ENCODE measurements at regions not wholly inside any gene's neighbourhood (a gene's known extent, or its start where the extent isn't known, plus 50 kb on each side); places are given as distances from the start of the nearest gene placed in this dataset.

DNA sequence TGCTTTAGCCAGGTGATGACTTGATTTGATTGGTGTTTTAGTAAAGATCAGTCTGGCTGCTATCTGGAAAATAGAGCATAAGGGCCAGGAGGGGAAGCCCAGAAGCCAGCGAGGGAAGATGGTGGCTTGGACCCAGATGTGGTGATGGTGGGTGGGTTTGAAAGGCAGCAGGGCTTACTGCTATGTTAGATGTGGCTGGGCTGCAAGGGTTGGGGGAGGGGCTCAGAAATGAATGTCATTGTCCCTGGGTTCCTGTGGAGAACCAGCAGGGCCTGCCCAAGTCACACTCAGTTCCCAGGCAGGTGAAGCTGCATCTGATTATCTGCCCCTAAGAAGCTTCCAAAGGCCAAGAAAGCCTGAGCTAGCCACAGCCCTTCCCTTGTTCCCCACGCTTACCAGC lies 71.7 kb upstream of the BRD7 start:
- 84% methylated on average over 2 of the region's 2 CpGs for WGBS (ENCODE audit: insufficient coverage)

DNA sequence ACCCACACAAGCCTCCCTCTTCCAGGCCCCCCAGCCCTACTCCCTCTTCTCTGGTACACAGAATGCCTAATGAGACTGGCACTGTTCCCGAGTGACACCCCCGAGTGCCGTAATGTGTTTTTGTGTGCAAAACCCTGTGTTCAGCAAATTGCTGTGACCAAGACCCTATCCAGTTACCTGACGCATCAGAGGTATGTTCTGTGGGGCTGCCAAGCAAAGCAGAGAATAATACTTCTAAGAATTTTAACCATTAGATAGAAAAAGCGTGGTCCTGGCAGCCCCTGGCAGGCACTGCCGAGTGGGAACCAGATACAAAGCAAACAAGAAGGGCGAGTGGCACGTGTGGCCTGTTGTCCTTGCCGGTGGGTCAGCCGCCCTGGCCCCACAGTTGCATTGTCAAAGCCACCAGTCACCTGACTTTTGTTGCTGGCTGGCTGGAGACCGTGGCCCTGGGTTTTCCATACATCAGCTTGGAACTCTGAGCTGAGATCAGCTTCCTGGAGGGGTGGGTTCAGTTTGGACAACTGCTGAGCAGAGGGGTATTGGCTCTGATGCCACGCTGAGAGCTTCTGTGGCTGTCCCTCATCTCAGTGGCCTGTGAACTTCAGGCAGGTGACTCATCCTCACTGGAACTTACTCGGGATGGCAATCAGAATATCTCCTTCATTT lies 69.1 kb upstream of the BRD7 start:
- peaks cover 22 to 33% of the 10 kb centered on the region in 2 donors for H3K9me3 ChIP-seq (replicated peaks in 1 of 2; ENCODE audit: control insufficient read depth in 1 of 2, insufficient read depth in 1 of 2, low read length in 2 of 2)
- no peak overlapping the region for H3K4me3 ChIP-seq (replicated peaks in 1 of 3; ENCODE audit: low read depth in 2 of 3, low read length in 3 of 3)
- H3K9ac ChIP-seq (ENCODE audit: insufficient read depth, low read length, poor library complexity, severe bottlenecking) = no peak overlapping the region
- no peak overlapping the region for H3K4me3 Mint-ChIP-seq
- H3K27ac Mint-ChIP-seq = no peak overlapping the region
- H3K36me3 Mint-ChIP-seq = no peaks in the 10 kb centered on the region
- H3K27me3 Mint-ChIP-seq (ENCODE audit: low read depth in 3 of 3) = peaks cover 2 to 3% (median 2%) of the 10 kb centered on the region in 3 donors
- intact Hi-C loops (cut with micrococcal nuclease) = no loop called here
- DNase-seq = no peak
- no peaks in the 10 kb centered on the region for H3K79me2 ChIP-seq (ENCODE audit: insufficient read depth, low read length)
- peaks cover 0 to 2% of the 10 kb centered on the region in 2 donors for H3K27me3 ChIP-seq (ENCODE audit: control insufficient read depth in 2 of 2, insufficient read depth in 2 of 2, low read length in 2 of 2)
- 92% methylated on average over 12 of the region's 13 CpGs for WGBS (ENCODE audit: insufficient coverage)
- H2AFZ ChIP-seq (ENCODE audit: insufficient read depth, low read depth, low read length, poor library complexity, severe bottlenecking) = no peak overlapping the region
- TF ChIP-seq, protein P1, sequence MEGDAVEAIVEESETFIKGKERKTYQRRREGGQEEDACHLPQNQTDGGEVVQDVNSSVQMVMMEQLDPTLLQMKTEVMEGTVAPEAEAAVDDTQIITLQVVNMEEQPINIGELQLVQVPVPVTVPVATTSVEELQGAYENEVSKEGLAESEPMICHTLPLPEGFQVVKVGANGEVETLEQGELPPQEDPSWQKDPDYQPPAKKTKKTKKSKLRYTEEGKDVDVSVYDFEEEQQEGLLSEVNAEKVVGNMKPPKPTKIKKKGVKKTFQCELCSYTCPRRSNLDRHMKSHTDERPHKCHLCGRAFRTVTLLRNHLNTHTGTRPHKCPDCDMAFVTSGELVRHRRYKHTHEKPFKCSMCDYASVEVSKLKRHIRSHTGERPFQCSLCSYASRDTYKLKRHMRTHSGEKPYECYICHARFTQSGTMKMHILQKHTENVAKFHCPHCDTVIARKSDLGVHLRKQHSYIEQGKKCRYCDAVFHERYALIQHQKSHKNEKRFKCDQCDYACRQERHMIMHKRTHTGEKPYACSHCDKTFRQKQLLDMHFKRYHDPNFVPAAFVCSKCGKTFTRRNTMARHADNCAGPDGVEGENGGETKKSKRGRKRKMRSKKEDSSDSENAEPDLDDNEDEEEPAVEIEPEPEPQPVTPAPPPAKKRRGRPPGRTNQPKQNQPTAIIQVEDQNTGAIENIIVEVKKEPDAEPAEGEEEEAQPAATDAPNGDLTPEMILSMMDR (IDR thresholded peaks at IDR 0.05) = no peak
- H4K20me1 ChIP-seq (ENCODE audit: insufficient read depth, low read length) = no peaks in the 10 kb centered on the region
- no peaks in the 10 kb centered on the region for H3K4me1 ChIP-seq (ENCODE audit: control insufficient read depth in 1 of 2, insufficient read depth in 2 of 2, low read length in 2 of 2)
- no peaks in the 10 kb centered on the region for H3K4me1 Mint-ChIP-seq
- no peak overlapping the region for H3K27ac ChIP-seq (ENCODE audit: low read depth in 1 of 2, low read length in 2 of 2)
- no peak overlapping the region for H3K4me2 ChIP-seq (replicated peaks; ENCODE audit: extremely low read depth, low read length, poor library complexity, severe bottlenecking)
- peaks cover 25 to 41% (median 39%) of the 10 kb centered on the region in 7 donors for H3K9me3 Mint-ChIP-seq
- no peaks in the 10 kb centered on the region for H3K36me3 ChIP-seq (replicated peaks in 1 of 2; ENCODE audit: control insufficient read depth in 1 of 2, insufficient read depth in 2 of 2, low read length in 2 of 2)

More for the DNA sequence above, 71.7 kb upstream of the BRD7 start:
- Mint-ChIP-seq H3K27ac (no peak overlapping the region), H3K4me3 (no peak overlapping the region), H3K9me3 (peaks cover 25 to 41% (median 39%) of the 10 kb centered on the region in 7 donors), H3K4me1 (no peaks in the 10 kb centered on the region), H3K27me3 (ENCODE audit: low read depth in 3 of 3) (peaks cover 2 to 3% (median 2%) of the 10 kb centered on the region in 3 donors), H3K36me3 (no peaks in the 10 kb centered on the region)
- no peaks in the 10 kb centered on the region for H3K79me2 ChIP-seq (ENCODE audit: insufficient read depth, low read length)
- H2AFZ ChIP-seq (ENCODE audit: insufficient read depth, low read depth, low read length, poor library complexity, severe bottlenecking) = no peak overlapping the region
- peaks cover 22 to 33% of the 10 kb centered on the region in 2 donors for H3K9me3 ChIP-seq (replicated peaks in 1 of 2; ENCODE audit: control insufficient read depth in 1 of 2, insufficient read depth in 1 of 2, low read length in 2 of 2)
- H3K4me3 ChIP-seq (replicated peaks in 1 of 3; ENCODE audit: low read depth in 2 of 3, low read length in 3 of 3) = no peak overlapping the region
- DNase-seq = no peak
- H4K20me1 ChIP-seq (ENCODE audit: insufficient read depth, low read length) = no peaks in the 10 kb centered on the region
- TF ChIP-seq, protein P1 (IDR thresholded peaks at IDR 0.05) = no peak
- no peaks in the 10 kb centered on the region for H3K4me1 ChIP-seq (ENCODE audit: control insufficient read depth in 1 of 2, insufficient read depth in 2 of 2, low read length in 2 of 2)
- intact Hi-C loops (cut with micrococcal nuclease) = no loop called here
- H3K9ac ChIP-seq (ENCODE audit: insufficient read depth, low read length, poor library complexity, severe bottlenecking) = no peak overlapping the region
- H3K4me2 ChIP-seq (replicated peaks; ENCODE audit: extremely low read depth, low read length, poor library complexity, severe bottlenecking) = no peak overlapping the region
- no peak overlapping the region for H3K27ac ChIP-seq (ENCODE audit: low read depth in 1 of 2, low read length in 2 of 2)
- H3K36me3 ChIP-seq (replicated peaks in 1 of 2; ENCODE audit: control insufficient read depth in 1 of 2, insufficient read depth in 2 of 2, low read length in 2 of 2) = no peaks in the 10 kb centered on the region
- H3K27me3 ChIP-seq (ENCODE audit: control insufficient read depth in 2 of 2, insufficient read depth in 2 of 2, low read length in 2 of 2) = peaks cover 0 to 2% of the 10 kb centered on the region in 2 donors

All from CD14-positive monocyte (primary cell).